GM18498 (cell line): ENCODE measurements at regions not wholly inside any gene's neighbourhood (a gene's known extent, or its start where the extent isn't known, plus 50 kb on each side); places are given as distances from the start of the nearest gene placed in this dataset.
"Not testable (repeated sequence)": the region's sequence is repeated elsewhere in the genome, so short reads cannot be mapped to it uniquely, and the experiment has no call there.

Experiments
- ATAC-seq: cut with Tn5 transposase; IDR thresholded peaks from one replicate; pipeline ENCODE4 v1.9.1; 2021; ENCODE audit warnings: mild to moderate bottlenecking, moderate library complexity; ENCODE audit not compliant: unreplicated experiment

- ATAC-seq: not testable (repeated sequence)
Observed at GRCh38 chr17:30644287-30644686, 167.1 kb downstream of the GOSR1 start.

GRCh38 chr17:30641428-30641827 lies 164.2 kb downstream of the GOSR1 start:
- not testable (repeated sequence) for ATAC-seq

DNA sequence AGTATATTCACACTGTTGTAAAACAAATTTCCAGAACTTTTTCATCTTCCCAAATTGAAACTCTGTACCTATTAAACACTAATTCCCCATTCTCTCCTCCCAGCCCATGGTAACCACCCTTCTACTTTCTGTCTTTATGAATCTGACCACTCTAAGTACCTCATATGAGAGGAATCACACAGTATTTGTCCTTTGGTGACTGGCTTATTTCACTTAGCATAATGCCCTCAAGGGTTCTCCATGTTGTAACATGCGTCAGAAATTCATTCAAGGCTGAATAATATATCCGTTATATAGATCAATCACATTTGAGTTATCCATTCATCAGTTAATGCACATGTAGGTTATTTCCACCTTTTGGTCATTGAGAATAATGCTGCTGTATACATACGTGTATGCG lies 162.2 kb downstream of the GOSR1 start:
- ATAC-seq: not testable (repeated sequence)

GRCh38 chr17:30638968-30639367 lies 161.8 kb downstream of the GOSR1 start:
- ATAC-seq: not testable (repeated sequence)

- ATAC-seq: not testable (repeated sequence)
Observed at GRCh38 chr17:30631651-30632050, 154.4 kb downstream of the GOSR1 start.

- ATAC-seq: not testable (repeated sequence)
Observed at GRCh38 chr17:30625380-30625779, 148.2 kb downstream of the GOSR1 start.

GRCh38 chr17:30624180-30624579 lies 147.0 kb downstream of the GOSR1 start:
- ATAC-seq: not testable (repeated sequence)

DNA sequence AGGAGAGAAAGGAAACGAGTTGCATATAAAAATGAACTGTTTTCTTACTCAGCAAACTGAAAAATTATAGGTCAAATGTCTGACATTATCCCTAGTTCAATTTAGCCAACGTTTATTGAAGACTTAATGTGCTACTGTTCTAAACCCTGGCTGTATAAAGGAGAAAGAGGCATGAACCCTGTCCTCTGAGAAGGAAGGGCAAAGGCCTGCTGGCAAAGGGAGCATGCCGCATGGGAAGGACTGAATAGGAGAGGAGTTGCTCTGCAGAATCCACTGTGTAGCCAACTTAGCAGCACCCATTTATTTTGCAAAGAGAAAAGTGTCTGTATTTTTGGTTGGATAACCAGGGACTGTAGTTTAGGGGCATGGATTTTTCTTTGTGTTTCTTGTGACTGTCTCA lies 132.5 kb downstream of the GOSR1 start:
- ATAC-seq: not testable (repeated sequence)

DNA sequence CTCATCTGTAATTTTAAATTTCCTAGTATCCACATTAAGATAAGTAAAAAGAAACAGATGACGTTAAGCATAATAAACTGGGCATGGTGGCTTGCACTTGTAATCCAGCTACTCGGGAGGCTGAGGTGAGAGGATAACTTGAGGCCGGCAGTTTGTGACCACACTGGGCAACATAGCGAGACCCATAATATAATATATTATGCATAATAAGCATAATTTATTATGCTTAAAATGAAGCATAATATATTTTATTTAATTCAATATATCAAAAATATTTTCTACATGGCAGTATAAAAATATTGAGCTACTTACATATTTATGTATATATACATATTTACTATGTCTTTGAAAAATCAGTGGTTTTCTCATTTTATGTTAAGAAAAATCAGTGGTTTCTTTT lies 128.3 kb downstream of the GOSR1 start:
- no peak for ATAC-seq

GRCh38 chr17:30605027-30605426 lies 127.8 kb downstream of the GOSR1 start:
- ATAC-seq: no peak

DNA sequence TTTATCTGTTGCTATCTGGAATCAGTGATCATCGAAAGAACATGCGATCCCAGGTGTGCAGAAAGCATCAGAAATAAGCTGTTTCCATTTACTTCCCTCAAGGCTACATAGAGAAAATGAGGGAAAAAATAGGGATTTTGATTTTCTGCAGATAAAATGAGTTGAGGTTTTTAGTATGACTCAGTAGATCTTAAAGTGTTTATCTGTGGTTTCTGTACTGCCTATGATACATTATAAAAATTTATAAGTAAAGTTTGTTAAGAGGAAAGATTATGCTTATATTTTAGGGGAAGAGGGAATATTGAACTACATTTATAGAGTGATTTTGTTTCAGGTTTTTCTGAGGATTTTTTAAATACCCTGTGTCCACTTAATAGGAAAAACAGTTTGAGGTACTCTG lies 125.2 kb downstream of the GOSR1 start:
- ATAC-seq: not testable (repeated sequence)

GRCh38 chr17:30601984-30602383 lies 124.8 kb downstream of the GOSR1 start:
- not testable (repeated sequence) for ATAC-seq

GRCh38 chr17:30600830-30601494 lies 123.8 kb downstream of the GOSR1 start:
- peak; percentile 17 for ATAC-seq

DNA sequence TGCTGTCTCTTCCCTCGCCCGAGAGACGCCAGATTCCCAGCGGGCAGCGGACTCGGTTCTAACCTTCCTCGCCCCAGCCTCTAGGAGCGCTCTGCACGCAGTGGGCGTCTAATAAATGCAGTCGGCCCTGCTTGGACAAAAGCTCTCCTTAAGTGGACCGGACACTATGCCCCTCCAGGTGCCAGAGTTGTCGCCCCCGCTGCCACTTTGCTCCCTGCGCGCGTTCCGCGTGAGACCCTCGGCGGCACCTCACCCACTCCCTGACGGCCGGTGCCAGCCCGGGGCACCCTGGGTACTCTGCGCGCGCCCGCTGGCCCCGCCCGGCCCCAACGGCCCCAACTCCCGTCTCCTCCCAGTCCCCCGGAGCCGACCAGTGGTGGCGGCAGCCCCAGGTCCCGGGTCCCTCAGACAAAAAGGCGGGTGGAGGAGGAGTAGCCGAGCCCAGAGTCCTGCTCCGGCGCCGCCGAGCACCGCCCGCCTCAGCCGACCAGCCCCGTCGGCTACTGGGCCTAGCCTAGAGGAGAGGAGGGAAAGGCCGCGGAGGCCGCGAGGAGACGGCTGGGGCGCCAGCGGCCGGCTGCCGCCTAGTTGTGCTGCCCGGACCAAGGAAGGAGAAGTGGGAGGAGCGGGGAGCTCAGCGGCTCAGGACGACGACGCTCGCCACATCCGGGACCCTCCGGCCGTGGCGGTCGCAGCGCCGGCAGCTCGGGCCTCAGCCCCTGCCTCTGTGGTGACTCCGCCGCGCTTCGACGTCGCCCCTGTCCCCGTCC lies 123.0 kb downstream of the GOSR1 start:
- ATAC-seq: peak; percentile 90

- no peak for ATAC-seq
Observed at GRCh38 chr17:30599428-30600059, 122.3 kb downstream of the GOSR1 start.

GRCh38 chr17:30597776-30598288 lies 120.6 kb downstream of the GOSR1 start:
- no peak for ATAC-seq

DNA sequence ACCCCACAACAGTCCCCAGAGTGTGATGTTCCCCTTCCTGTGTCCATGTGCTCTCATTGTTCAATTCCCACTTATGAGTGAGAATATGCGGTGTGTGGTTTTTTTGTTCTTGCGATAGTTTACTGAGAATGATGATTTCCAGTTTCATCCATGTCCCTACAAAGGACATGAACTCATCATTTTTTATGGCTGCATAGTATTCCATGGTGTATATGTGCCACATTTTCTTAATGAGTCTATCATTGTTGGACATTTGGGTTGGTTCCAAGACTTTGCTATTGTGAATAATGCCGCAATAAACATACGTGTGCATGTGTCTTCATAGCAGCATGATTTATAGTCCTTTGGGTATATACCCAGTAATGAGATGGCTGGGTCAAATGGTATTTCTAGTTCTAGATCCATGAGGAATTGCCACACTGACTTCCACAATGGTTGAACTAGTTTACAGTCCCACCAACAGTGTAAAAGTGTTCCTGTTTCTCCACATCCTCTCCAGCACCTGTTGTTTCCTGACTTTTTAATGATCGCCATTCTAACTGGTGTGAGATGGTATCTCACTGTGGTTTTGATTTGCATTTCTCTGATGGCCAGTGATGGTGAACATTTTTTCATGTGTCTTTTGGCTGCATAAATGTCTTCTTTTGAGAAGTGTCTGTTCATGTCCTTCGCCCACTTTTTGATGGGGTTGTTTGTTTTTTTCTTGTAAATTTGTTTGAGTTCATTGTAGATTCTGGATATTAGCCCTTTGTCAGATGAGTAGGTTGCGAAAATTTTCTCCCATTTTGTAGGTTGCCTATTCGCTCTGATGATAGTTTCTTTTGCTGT lies 120.0 kb downstream of the GOSR1 start:
- not testable (repeated sequence) for ATAC-seq

GRCh38 chr17:30594953-30595371 lies 117.8 kb downstream of the GOSR1 start:
- not testable (repeated sequence) for ATAC-seq

- no peak for ATAC-seq
Observed at GRCh38 chr17:30594223-30594952, 117.2 kb downstream of the GOSR1 start.
